ENCODE measurements at regions not wholly inside any gene's neighbourhood (a gene's known extent, or its start where the extent isn't known, plus 50 kb on each side); places are given as distances from the start of the nearest gene placed in this dataset.
"Not testable (repeated sequence)": the region's sequence is repeated elsewhere in the genome, so short reads cannot be mapped to it uniquely, and the experiment has no call there.

DNA sequence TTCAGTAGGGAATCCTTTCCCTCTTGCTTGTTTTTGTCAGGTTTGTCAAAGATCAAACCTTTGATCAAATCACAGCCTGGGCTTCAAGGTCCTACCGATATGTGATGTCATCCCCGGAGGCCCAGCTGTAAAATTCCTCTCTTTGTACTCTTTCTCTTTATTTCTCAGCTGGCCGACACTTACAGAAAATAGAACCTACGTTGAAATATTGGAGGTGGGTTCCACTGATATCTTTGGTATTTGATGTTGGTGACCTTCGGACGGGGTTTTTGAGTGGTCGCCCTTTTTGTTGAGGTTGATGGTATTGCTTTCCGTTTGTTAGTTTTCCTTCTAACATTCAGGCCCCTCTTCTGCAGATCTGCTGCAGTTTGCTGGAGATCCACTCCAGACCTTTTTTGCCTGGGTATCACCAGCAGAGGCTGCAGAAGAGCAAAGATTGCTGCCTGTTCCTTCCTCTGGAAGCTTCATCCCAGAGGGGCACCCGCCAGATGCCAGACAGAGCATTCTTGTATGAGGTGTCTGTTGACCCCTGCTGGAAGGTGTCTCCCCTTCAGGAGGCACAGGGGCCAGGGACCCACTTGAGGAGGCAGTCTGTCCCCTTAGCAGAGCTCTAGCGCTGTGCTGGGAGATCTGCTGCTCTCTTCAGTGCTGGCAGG lies 316.3 kb downstream of the MAN2A1 start:
- 90 to 94% methylated on average over 2 to 4 of the region's 10 CpGs for WGBS, 2 experiments (ENCODE audit: insufficient coverage in 2 of 2)
- H3K9me3 ChIP-seq (ENCODE audit: control insufficient read depth, low read length); H3K36me3 ChIP-seq (ENCODE audit: control insufficient read depth, insufficient read depth, low read length); H3K4me3 ChIP-seq (ENCODE audit: extremely low read depth, insufficient read depth, low read length, poor library complexity, severe bottlenecking); H3K27ac ChIP-seq (ENCODE audit: low read depth, low read length, severe bottlenecking); H3K4me1 ChIP-seq (ENCODE audit: control insufficient read depth, insufficient read depth, low read length, poor library complexity, severe bottlenecking): not testable (repeated sequence)

DNA sequence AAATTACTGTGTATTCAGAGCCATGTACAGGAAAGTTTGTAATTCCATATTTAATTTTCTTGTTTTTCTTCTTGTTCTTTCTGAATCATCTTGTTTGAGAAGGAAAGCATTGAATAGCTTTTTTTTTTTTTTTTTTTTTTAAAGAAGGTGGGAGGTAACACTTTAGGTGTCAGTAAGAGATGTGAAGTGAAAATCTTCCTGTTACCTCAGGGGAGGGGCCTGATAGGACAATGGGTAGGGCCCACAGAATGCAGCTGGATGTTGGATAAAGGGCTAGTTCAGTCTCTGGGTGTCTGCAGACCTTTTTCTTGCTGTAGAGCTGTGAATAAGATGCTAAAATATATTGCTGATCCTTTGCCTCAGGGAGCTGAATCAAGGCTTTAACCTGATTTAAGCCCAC lies 317.4 kb downstream of the MAN2A1 start:
- Histone ChIP-seq H3K27ac (ENCODE audit: low read depth, low read length, severe bottlenecking) (no peak overlapping the region), H3K9me3 (ENCODE audit: control insufficient read depth, low read length) (no peaks in the 10 kb centered on the region), H3K4me3 (ENCODE audit: extremely low read depth, insufficient read depth, low read length, poor library complexity, severe bottlenecking) (no peak overlapping the region), H3K4me1 (ENCODE audit: control insufficient read depth, insufficient read depth, low read length, poor library complexity, severe bottlenecking) (no peaks in the 10 kb centered on the region), H3K36me3 (ENCODE audit: control insufficient read depth, insufficient read depth, low read length) (no peaks in the 10 kb centered on the region)

DNA sequence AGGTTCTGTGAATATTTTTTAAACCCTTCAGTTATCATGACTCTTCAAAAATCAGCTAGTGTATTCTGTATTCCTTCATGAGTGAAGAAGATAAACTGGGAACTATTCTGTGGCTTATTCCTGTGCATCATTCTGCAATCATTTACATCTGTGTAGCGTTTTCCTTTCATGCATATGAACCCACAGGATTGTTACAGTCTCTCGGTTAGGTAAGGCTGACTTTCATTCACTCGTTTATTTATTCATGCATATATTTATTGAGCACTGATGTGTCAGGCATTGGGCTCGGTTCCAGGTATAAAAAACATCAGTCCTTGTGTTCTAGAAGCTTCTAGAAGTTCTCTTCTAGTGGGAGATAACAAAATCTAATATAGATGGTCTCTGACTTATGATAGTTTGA lies 318.4 kb downstream of the MAN2A1 start:
- Histone ChIP-seq H3K9me3 (ENCODE audit: control insufficient read depth, low read length) (no peaks in the 10 kb centered on the region), H3K4me1 (ENCODE audit: control insufficient read depth, insufficient read depth, low read length, poor library complexity, severe bottlenecking) (no peaks in the 10 kb centered on the region), H3K4me3 (ENCODE audit: extremely low read depth, insufficient read depth, low read length, poor library complexity, severe bottlenecking) (no peak overlapping the region), H3K36me3 (ENCODE audit: control insufficient read depth, insufficient read depth, low read length) (no peaks in the 10 kb centered on the region), H3K27ac (ENCODE audit: low read depth, low read length, severe bottlenecking) (no peak overlapping the region)
- 80 to 93% methylated on average over 2 of the region's 4 CpGs for WGBS, 2 experiments (ENCODE audit: insufficient coverage in 2 of 2)

- H3K27ac ChIP-seq (ENCODE audit: low read depth, low read length, severe bottlenecking): no peak overlapping the region
- no peak overlapping the region for H3K4me3 ChIP-seq (ENCODE audit: extremely low read depth, insufficient read depth, low read length, poor library complexity, severe bottlenecking)
- H3K9me3 ChIP-seq (ENCODE audit: control insufficient read depth, low read length): no peaks in the 10 kb centered on the region
- no CpG with 5 or more reads among the region's 1 CpG for WGBS, 2 experiments (ENCODE audit: insufficient coverage in 2 of 2)
- H3K4me1 ChIP-seq (ENCODE audit: control insufficient read depth, insufficient read depth, low read length, poor library complexity, severe bottlenecking): no peaks in the 10 kb centered on the region
- H3K36me3 ChIP-seq (ENCODE audit: control insufficient read depth, insufficient read depth, low read length): no peaks in the 10 kb centered on the region
Measured at GRCh38 chr5:110012145-110012544, 322.4 kb downstream of the MAN2A1 start.

DNA sequence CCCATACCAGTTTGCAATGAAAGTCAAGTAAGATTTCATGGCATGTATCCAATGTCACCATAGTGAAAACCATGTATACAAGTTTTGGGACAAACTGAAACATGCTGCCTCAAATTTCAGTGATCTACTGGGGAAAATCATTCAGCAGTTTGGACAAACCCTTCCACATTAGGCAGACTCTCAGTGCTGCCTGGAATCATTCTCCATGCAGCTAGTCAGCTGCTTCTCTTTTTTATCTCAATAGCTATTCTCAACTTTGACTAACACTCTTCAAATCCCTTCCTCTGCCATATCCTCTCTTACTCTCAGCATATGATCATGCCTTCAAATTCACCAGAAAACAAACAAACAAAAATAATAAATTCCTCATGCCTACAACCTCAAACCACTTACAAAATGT lies 323.3 kb downstream of the MAN2A1 start:
- no peaks in the 10 kb centered on the region for H3K9me3 ChIP-seq (ENCODE audit: control insufficient read depth, low read length)
- H3K27ac ChIP-seq (ENCODE audit: low read depth, low read length, severe bottlenecking): no peak overlapping the region
- no peak overlapping the region for H3K4me3 ChIP-seq (ENCODE audit: extremely low read depth, insufficient read depth, low read length, poor library complexity, severe bottlenecking)
- H3K36me3 ChIP-seq (ENCODE audit: control insufficient read depth, insufficient read depth, low read length): no peaks in the 10 kb centered on the region
- no peaks in the 10 kb centered on the region for H3K4me1 ChIP-seq (ENCODE audit: control insufficient read depth, insufficient read depth, low read length, poor library complexity, severe bottlenecking)

- no peaks in the 10 kb centered on the region for H3K36me3 ChIP-seq (ENCODE audit: control insufficient read depth, insufficient read depth, low read length)
- no peak overlapping the region for H3K27ac ChIP-seq (ENCODE audit: low read depth, low read length, severe bottlenecking)
- 86 to 100% methylated on average over 1 to 2 of the region's 2 CpGs for WGBS, 2 experiments (ENCODE audit: insufficient coverage in 2 of 2)
- no peak overlapping the region for H3K4me3 ChIP-seq (ENCODE audit: extremely low read depth, insufficient read depth, low read length, poor library complexity, severe bottlenecking)
- no peaks in the 10 kb centered on the region for H3K4me1 ChIP-seq (ENCODE audit: control insufficient read depth, insufficient read depth, low read length, poor library complexity, severe bottlenecking)
- H3K9me3 ChIP-seq (ENCODE audit: control insufficient read depth, low read length): no peaks in the 10 kb centered on the region
Measured at GRCh38 chr5:110017854-110018253, 328.1 kb downstream of the MAN2A1 start.

DNA sequence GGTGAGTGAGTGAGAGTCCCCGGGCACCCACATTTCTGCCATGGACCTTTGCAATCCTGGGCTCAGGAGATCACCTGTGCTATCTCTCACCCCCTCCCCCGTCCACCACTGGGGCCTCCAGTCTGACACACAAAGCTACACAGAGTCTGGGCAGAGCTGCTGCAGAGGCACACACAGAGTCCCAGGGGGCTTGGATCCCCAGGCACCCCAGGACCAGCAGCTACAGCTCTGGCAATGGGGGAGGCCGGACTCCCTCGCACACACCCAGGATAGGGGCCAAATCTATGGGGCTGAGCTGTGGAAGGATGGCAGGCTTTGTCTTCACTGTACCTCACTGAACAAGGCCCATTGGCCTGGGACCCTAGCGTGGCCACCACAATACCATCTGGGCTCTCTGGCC lies 328.8 kb downstream of the MAN2A1 start:
- H3K27ac ChIP-seq (ENCODE audit: low read depth, low read length, severe bottlenecking): no peak overlapping the region
- no peak overlapping the region for H3K4me3 ChIP-seq (ENCODE audit: extremely low read depth, insufficient read depth, low read length, poor library complexity, severe bottlenecking)
- WGBS, 2 experiments (ENCODE audit: insufficient coverage in 2 of 2): 94 to 100% methylated on average over 2 to 3 of the region's 5 CpGs
- no peaks in the 10 kb centered on the region for H3K9me3 ChIP-seq (ENCODE audit: control insufficient read depth, low read length)
- H3K36me3 ChIP-seq (ENCODE audit: control insufficient read depth, insufficient read depth, low read length): no peaks in the 10 kb centered on the region
- H3K4me1 ChIP-seq (ENCODE audit: control insufficient read depth, insufficient read depth, low read length, poor library complexity, severe bottlenecking): no peaks in the 10 kb centered on the region

DNA sequence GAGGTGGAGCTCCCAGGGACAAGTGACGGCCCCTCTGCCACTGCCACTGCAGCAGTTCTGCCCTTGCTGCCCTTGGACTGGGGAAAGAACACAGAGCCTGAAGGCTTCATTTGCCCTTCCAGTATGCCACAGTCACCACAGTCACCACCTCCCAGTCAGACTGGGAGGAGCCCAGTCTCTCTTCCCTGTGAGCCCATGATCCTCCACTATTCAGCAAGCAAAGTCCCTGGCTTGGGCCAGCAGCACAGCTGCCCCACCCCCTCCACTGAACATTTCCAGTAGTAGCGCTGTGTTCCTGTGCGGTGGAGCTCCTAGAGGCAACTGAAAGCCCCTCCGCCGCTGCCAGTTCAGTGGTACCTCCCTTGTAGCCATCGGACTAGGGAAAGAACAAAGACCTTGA lies 329.4 kb downstream of the MAN2A1 start:
- H3K36me3 ChIP-seq (ENCODE audit: control insufficient read depth, insufficient read depth, low read length): no peaks in the 10 kb centered on the region
- WGBS, 2 experiments (ENCODE audit: insufficient coverage in 2 of 2): 89 to 100% methylated on average over 5 to 6 of the region's 6 CpGs
- no peak overlapping the region for H3K27ac ChIP-seq (ENCODE audit: low read depth, low read length, severe bottlenecking)
- no peaks in the 10 kb centered on the region for H3K4me1 ChIP-seq (ENCODE audit: control insufficient read depth, insufficient read depth, low read length, poor library complexity, severe bottlenecking)
- H3K4me3 ChIP-seq (ENCODE audit: extremely low read depth, insufficient read depth, low read length, poor library complexity, severe bottlenecking): no peak overlapping the region
- no peaks in the 10 kb centered on the region for H3K9me3 ChIP-seq (ENCODE audit: control insufficient read depth, low read length)

DNA sequence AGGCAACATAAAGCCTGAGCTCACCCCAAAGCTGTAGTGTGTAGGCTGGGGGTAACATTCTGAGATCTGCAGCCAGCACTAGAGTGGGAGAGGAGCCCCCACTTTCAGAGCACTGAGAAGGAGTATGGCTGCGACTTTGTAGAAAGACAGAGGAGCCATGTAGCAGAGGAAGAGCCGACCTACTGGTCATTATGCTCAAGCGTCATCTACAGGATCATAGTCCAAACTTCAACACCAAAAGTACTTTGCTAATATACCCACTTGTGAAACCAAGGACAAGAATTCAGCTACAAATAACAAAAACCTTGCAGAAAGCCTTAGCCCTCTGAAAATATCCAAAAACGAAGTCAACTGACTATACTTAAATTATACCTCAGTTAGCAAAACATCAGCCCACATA lies 330.1 kb downstream of the MAN2A1 start:
- WGBS, 2 experiments (ENCODE audit: insufficient coverage in 2 of 2): 91 to 100% methylated on average over 1 to 3 of the region's 4 CpGs
- Histone ChIP-seq H3K4me1 (ENCODE audit: control insufficient read depth, insufficient read depth, low read length, poor library complexity, severe bottlenecking) (no peaks in the 10 kb centered on the region), H3K4me3 (ENCODE audit: extremely low read depth, insufficient read depth, low read length, poor library complexity, severe bottlenecking) (no peak overlapping the region)

GRCh38 chr5:110021251-110021650 lies 331.5 kb downstream of the MAN2A1 start:
- Histone ChIP-seq H3K4me1 (ENCODE audit: control insufficient read depth, insufficient read depth, low read length, poor library complexity, severe bottlenecking) (no peaks in the 10 kb centered on the region), H3K36me3 (ENCODE audit: control insufficient read depth, insufficient read depth, low read length) (no peaks in the 10 kb centered on the region), H3K9me3 (ENCODE audit: control insufficient read depth, low read length) (no peaks in the 10 kb centered on the region), H3K27ac (ENCODE audit: low read depth, low read length, severe bottlenecking) (no peak overlapping the region), H3K4me3 (ENCODE audit: extremely low read depth, insufficient read depth, low read length, poor library complexity, severe bottlenecking) (no peak overlapping the region)
- WGBS, 2 experiments (ENCODE audit: insufficient coverage in 2 of 2): 92 to 100% methylated on average over 2 to 3 of the region's 3 CpGs

More for the DNA sequence above, 330.1 kb downstream of the MAN2A1 start:
- Histone ChIP-seq H3K27ac (ENCODE audit: low read depth, low read length, severe bottlenecking) (no peak overlapping the region), H3K9me3 (ENCODE audit: control insufficient read depth, low read length) (no peaks in the 10 kb centered on the region), H3K36me3 (ENCODE audit: control insufficient read depth, insufficient read depth, low read length) (no peaks in the 10 kb centered on the region)

DNA sequence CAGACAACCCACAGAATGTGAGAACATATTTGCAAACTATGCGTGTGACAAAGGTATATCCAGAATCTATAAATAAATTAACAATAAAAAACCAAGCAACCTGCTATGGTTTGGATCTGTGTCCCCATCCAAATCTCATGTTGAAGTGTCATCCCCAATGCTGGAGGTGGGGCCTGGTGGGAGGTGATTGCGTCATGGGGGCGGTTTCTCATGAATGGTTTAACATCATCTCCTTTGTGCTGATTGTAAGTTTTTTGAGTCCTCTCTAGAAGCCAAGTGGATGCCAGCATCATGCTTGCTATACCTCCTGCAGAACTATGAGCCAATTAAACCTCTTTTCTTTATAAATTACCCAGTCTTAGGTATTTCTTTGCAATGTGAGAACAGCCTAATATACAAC lies 335.4 kb downstream of the MAN2A1 start:
- Histone ChIP-seq H3K9me3 (ENCODE audit: control insufficient read depth, low read length) (no peaks in the 10 kb centered on the region), H3K36me3 (ENCODE audit: control insufficient read depth, insufficient read depth, low read length) (no peaks in the 10 kb centered on the region), H3K4me3 (ENCODE audit: extremely low read depth, insufficient read depth, low read length, poor library complexity, severe bottlenecking) (no peak overlapping the region), H3K27ac (ENCODE audit: low read depth, low read length, severe bottlenecking) (no peak overlapping the region), H3K4me1 (ENCODE audit: control insufficient read depth, insufficient read depth, low read length, poor library complexity, severe bottlenecking) (no peaks in the 10 kb centered on the region)
- WGBS, 2 experiments (ENCODE audit: insufficient coverage in 2 of 2): 100% methylated on average over 1 of the region's 3 CpGs; no CpG with 5 or more reads in 1 of the 2 experiments
